Stomach (tissue), 6 donors: ENCODE measurements at regions not wholly inside any gene's neighbourhood (a gene's known extent, or its start where the extent isn't known, plus 50 kb on each side); places are given as distances from the start of the nearest gene placed in this dataset.

ENCODE experiments used
- DNase-seq, 2 donors: peaks; one replicate each; pipeline versions ENCODE4 v3.0.0 to v3.0.0-alpha.2; 2013 to 2019
- H3K27ac ChIP-seq, 5 donors: fragments of 200-600 bp in 4 of 5; sonication (generic) in 4 of 5; one replicate each; pipeline ENCODE4 v1.5.1; 2013 to 2019; ENCODE audit warnings: mild to moderate bottlenecking in 1 of 5, moderate library complexity in 1 of 5
- H3K27me3 ChIP-seq, 3 donors: fragments of 200-600 bp; sonication (generic); one replicate each; pipeline ENCODE4 v1.5.1; 2017 to 2019; ENCODE audit warnings: mixed run types in 1 of 3
- H3K36me3 ChIP-seq, 4 donors: fragments of 200-600 bp; sonication (generic); 1 replicate in 3 of 4; 2 replicates in 1 of 4; pipeline ENCODE4 v1.5.1; 2016 to 2019
- H3K4me1 ChIP-seq, 4 donors: fragments of 200-600 bp; sonication (generic); one replicate each; pipeline ENCODE4 v1.5.1; 2016 to 2019
- H3K4me3 ChIP-seq, 4 donors: fragments of 200-600 bp; sonication (generic) in 3 of 4; one replicate each; pipeline ENCODE4 v1.5.1; 2016 to 2019; ENCODE audit warnings: mild to moderate bottlenecking in 1 of 4
- H3K9me3 ChIP-seq, 4 donors: fragments of 200-600 bp; sonication (generic); one replicate each; pipeline ENCODE4 v1.5.1; 2016 to 2019
- EP300 ChIP-seq: sonication (generic); formaldehyde crosslinking; IDR thresholded peaks from one replicate; pipeline ENCODE4 v1.6.1; 2017; ENCODE audit warnings: antibody characterized with exemption
- POLR2AphosphoS5 ChIP-seq, 3 donors: sonication (generic); formaldehyde crosslinking; IDR thresholded peaks; one replicate each; pipeline ENCODE4 v1.6.1; 2016; ENCODE audit warnings: antibody characterized with exemption in 3 of 3
- intact Hi-C: fragments of 100-400 bp; cut with DNase I; formaldehyde crosslinking; loops from one replicate; pipeline ENCODE4 v1.15.1; 2023; ENCODE audit warnings: low total_unique reads
- small RNA-seq, 4 donors: library from RNA; depleted of rRNA; stranded (forward); fragments of <200 nt; gene quantifications; one replicate each; pipeline ENCODE3, GENCODE V24; 2016
- TF ChIP-seq, protein P1 (sequence below), 7 experiments: fragments of 450-650 bp in 4 of 7; fragments of 200-600 bp in 3 of 7; sonication (generic) in 3 of 7; IDR thresholded peaks; one replicate each; pipeline ENCODE4 v1.5.1; 2016 to 2019; ENCODE audit warnings: antibody characterized with exemption in 7 of 7, control low read depth in 2 of 7, mild to moderate bottlenecking in 1 of 7
- donor health status: Bipolar disorder and iron deficiency.

DNA sequence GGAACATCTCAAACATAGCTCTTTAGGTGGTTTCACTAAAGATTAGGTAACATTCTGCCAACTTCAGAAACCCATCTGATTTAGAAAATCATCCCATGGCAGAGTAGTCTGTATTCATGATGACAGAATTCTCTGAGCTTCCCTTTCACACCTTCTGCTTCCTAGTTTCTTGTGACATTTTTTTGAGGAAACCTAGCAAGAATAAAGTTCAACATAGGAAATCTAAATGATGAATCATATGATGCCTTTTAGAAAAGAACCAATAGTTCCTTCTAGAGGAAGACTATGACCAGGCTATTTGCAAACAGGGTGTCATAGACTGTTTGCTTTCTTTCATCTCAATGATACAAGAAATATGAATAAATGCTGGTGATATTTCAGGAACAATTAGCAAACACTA lies 49.8 kb upstream of the CAMK2D start:
- Histone ChIP-seq H3K4me3 (no peak overlapping the region), H3K27me3 (no peaks in the 10 kb centered on the region), H3K9me3 (no peaks in the 10 kb centered on the region), H3K36me3 (no peaks in the 10 kb centered on the region), H3K4me1 (no peaks in the 10 kb centered on the region), H3K27ac (no peak overlapping the region)
- DNase-seq = no peak
- TF ChIP-seq EP300 = no peak
- TF ChIP-seq POLR2AphosphoS5 (IDR thresholded peaks at IDR 0.05) = no peak
- TF ChIP-seq, protein P1, sequence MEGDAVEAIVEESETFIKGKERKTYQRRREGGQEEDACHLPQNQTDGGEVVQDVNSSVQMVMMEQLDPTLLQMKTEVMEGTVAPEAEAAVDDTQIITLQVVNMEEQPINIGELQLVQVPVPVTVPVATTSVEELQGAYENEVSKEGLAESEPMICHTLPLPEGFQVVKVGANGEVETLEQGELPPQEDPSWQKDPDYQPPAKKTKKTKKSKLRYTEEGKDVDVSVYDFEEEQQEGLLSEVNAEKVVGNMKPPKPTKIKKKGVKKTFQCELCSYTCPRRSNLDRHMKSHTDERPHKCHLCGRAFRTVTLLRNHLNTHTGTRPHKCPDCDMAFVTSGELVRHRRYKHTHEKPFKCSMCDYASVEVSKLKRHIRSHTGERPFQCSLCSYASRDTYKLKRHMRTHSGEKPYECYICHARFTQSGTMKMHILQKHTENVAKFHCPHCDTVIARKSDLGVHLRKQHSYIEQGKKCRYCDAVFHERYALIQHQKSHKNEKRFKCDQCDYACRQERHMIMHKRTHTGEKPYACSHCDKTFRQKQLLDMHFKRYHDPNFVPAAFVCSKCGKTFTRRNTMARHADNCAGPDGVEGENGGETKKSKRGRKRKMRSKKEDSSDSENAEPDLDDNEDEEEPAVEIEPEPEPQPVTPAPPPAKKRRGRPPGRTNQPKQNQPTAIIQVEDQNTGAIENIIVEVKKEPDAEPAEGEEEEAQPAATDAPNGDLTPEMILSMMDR (IDR thresholded peaks at IDR 0.05) = no peak
- intact Hi-C loops = no loop called here

Small RNAs in the stretch of these regions (small RNA-seq; reads per million reads assigned to genes)
- 0 reads per million in 4 donors for gene AC111193.1
